ENCODE measurements at regions not wholly inside any gene's neighbourhood (a gene's known extent, or its start where the extent isn't known, plus 50 kb on each side); places are given as distances from the start of the nearest gene placed in this dataset.
"Not testable (repeated sequence)": the region's sequence is repeated elsewhere in the genome, so short reads cannot be mapped to it uniquely, and the experiment has no call there.

DNA sequence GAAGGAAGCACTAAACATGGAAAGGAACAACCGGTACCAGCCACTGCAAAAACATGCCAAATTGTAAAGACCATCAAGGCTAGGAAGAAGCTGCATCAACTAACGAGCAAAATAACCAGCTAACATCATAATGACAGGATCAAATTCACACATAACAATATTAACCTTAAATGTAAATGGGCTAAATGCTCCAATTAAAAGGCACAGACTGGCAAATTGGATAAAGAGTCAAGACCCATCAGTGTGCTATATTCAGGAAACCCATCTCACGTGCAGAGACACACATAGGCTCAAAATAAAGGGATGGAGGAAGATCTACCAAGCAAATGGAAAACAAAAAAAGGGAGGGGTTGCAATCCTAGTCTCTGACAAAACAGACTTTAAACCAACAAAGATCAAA is 126.3 kb upstream of the CAV2 start:
- TF ChIP-seq, protein P1, sequence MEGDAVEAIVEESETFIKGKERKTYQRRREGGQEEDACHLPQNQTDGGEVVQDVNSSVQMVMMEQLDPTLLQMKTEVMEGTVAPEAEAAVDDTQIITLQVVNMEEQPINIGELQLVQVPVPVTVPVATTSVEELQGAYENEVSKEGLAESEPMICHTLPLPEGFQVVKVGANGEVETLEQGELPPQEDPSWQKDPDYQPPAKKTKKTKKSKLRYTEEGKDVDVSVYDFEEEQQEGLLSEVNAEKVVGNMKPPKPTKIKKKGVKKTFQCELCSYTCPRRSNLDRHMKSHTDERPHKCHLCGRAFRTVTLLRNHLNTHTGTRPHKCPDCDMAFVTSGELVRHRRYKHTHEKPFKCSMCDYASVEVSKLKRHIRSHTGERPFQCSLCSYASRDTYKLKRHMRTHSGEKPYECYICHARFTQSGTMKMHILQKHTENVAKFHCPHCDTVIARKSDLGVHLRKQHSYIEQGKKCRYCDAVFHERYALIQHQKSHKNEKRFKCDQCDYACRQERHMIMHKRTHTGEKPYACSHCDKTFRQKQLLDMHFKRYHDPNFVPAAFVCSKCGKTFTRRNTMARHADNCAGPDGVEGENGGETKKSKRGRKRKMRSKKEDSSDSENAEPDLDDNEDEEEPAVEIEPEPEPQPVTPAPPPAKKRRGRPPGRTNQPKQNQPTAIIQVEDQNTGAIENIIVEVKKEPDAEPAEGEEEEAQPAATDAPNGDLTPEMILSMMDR (IDR thresholded peaks at IDR 0.05), result not testable (repeated sequence)
- not testable (repeated sequence) for TF ChIP-seq POLR2A (IDR thresholded peaks at IDR 0.05)

Measured in testis (tissue), 2 donors.